Erythroblast (primary cell): ENCODE measurements at regions not wholly inside any gene's neighbourhood (a gene's known extent, or its start where the extent isn't known, plus 50 kb on each side); places are given as distances from the start of the nearest gene placed in this dataset.

ENCODE experiments used
- GATA1 ChIP-seq: IDR thresholded peaks from 2 replicates; pipeline ENCODE4 v1.6.1; 2011; ENCODE audit warnings: low read depth, mild to moderate bottlenecking, control low read depth, low read length, moderate library complexity
- POLR2A ChIP-seq: IDR thresholded peaks from 2 replicates; pipeline ENCODE4 v1.6.1; 2011; ENCODE audit warnings: mild to moderate bottlenecking, low read length

DNA sequence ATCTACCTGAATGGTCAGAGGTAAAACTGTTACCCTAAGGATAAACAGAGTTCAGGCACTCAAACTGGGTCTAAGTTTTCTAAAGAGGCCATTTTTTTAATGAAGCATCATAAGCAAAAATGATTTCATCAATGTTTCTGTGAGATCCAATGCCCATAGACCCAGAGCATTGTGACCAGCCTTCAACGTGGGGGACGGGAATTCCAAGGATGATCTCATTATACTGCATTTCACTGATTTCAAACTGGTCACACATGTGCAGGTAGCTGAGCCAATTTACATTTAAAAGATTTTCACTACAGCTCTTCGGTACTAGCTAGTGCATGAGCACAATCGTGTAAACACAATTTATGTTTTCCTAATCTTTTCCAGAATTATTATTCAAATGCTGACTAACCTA lies 472.9 kb downstream of the DIPK2A start:
- TF ChIP-seq POLR2A (no peak), GATA1 (no peak)
